ENCODE measurements at regions not wholly inside any gene's neighbourhood (a gene's known extent, or its start where the extent isn't known, plus 50 kb on each side); places are given as distances from the start of the nearest gene placed in this dataset.

GRCh38 chr3:194939532-194939909 lies 253.8 kb downstream of the FAM43A start:
- TF ChIP-seq POLR2A (IDR thresholded peaks at IDR 0.05) (no peak), CTCF (IDR thresholded peaks at IDR 0.05) (no peak)

All from transverse colon (tissue), 3 donors.